ENCODE measurements at regions not wholly inside any gene's neighbourhood (a gene's known extent, or its start where the extent isn't known, plus 50 kb on each side); places are given as distances from the start of the nearest gene placed in this dataset.
"Not testable (repeated sequence)": the region's sequence is repeated elsewhere in the genome, so short reads cannot be mapped to it uniquely, and the experiment has no call there.

- 68 to 87% (median 77%) methylated on average over 1 of the region's 1 CpG for WGBS, 5 donors
- intact Hi-C loops (cut with DNase I; ENCODE audit: low total_unique reads), result no loop called here
- DNase-seq, result no peak
- H3K27ac ChIP-seq, result no peak overlapping the region
- no peak for TF ChIP-seq POLR2A (IDR thresholded peaks at IDR 0.05)
- TF ChIP-seq CTCF (IDR thresholded peaks at IDR 0.05 in 8 of 11, conservative IDR thresholded peaks at IDR 0.05 in 3 of 11), result no peak
- no peak for TF ChIP-seq POLR2AphosphoS5 (IDR thresholded peaks at IDR 0.05)
- no peaks in the 10 kb centered on the region for H3K36me3 ChIP-seq
- no peaks in the 10 kb centered on the region for H3K27me3 ChIP-seq (replicated peaks in 1 of 7)
- H3K4me3 ChIP-seq, result no peak overlapping the region
- peaks cover 0 to 30% (median 6%) of the 10 kb centered on the region in 8 donors for H3K9me3 ChIP-seq
- no peaks in the 10 kb centered on the region for H3K4me1 ChIP-seq
Measured at GRCh38 chr5:12566441-12566840, 662.2 kb upstream of the CTNND2 start.

GRCh38 chr5:12557012-12557411 is 652.8 kb upstream of the CTNND2 start:
- Histone ChIP-seq H3K27ac (no peak overlapping the region), H3K4me3 (no peak overlapping the region), H3K9me3 (peaks cover 0 to 7% (median 0%) of the 10 kb centered on the region in 8 donors), H3K4me1 (no peaks in the 10 kb centered on the region), H3K36me3 (no peaks in the 10 kb centered on the region), H3K27me3 (replicated peaks in 1 of 7) (no peaks in the 10 kb centered on the region)
- TF ChIP-seq CTCF (IDR thresholded peaks at IDR 0.05 in 8 of 11, conservative IDR thresholded peaks at IDR 0.05 in 3 of 11) (no peak), POLR2AphosphoS5 (IDR thresholded peaks at IDR 0.05) (no peak), POLR2A (IDR thresholded peaks at IDR 0.05) (no peak)
- intact Hi-C loops (cut with DNase I; ENCODE audit: low total_unique reads), result no loop called here
- WGBS, 5 donors, result 66 to 81% (median 75%) methylated on average over 2 of the region's 2 CpGs
- no peak for DNase-seq

- H3K27ac ChIP-seq, result no peak overlapping the region
- 92 to 100% (median 96%) methylated on average over 1 of the region's 1 CpG for WGBS, 5 donors
- no peaks in the 10 kb centered on the region for H3K4me1 ChIP-seq
- H3K4me3 ChIP-seq, result no peak overlapping the region
- TF ChIP-seq CTCF (IDR thresholded peaks at IDR 0.05 in 8 of 11, conservative IDR thresholded peaks at IDR 0.05 in 3 of 11) (no peak), POLR2AphosphoS5 (IDR thresholded peaks at IDR 0.05) (no peak), POLR2A (IDR thresholded peaks at IDR 0.05) (no peak)
- DNase-seq, result no peak
- H3K36me3 ChIP-seq, result no peaks in the 10 kb centered on the region
- intact Hi-C loops (cut with DNase I; ENCODE audit: low total_unique reads), result no loop called here
- H3K9me3 ChIP-seq, result peaks cover 0 to 6% (median 0%) of the 10 kb centered on the region in 8 donors
- H3K27me3 ChIP-seq (replicated peaks in 1 of 7), result no peaks in the 10 kb centered on the region
Measured at GRCh38 chr5:12526113-12526512, 621.9 kb upstream of the CTNND2 start.

- WGBS, 5 donors, result 68 to 83% (median 76%) methylated on average over 5 of the region's 5 CpGs
- DNase-seq, result no peak
- intact Hi-C loops (cut with DNase I; ENCODE audit: low total_unique reads), result no loop called here
- Histone ChIP-seq H3K9me3 (peaks cover 0 to 36% (median 14%) of the 10 kb centered on the region in 8 donors), H3K4me1 (no peaks in the 10 kb centered on the region), H3K27me3 (replicated peaks in 1 of 7) (no peaks in the 10 kb centered on the region), H3K27ac (no peak overlapping the region), H3K36me3 (no peaks in the 10 kb centered on the region), H3K4me3 (no peak overlapping the region)
- TF ChIP-seq POLR2A (IDR thresholded peaks at IDR 0.05) (no peak), CTCF (IDR thresholded peaks at IDR 0.05 in 8 of 11, conservative IDR thresholded peaks at IDR 0.05 in 3 of 11) (no peak), POLR2AphosphoS5 (IDR thresholded peaks at IDR 0.05) (no peak)
Measured at GRCh38 chr5:12522116-12522515, 617.9 kb upstream of the CTNND2 start.

- H3K4me3 ChIP-seq; intact Hi-C loops (cut with DNase I; ENCODE audit: low total_unique reads); H3K27ac ChIP-seq; H3K27me3 ChIP-seq (replicated peaks in 1 of 7); H3K36me3 ChIP-seq; DNase-seq; H3K4me1 ChIP-seq: not testable (repeated sequence)
- peaks cover 0 to 48% (median 27%) of the 10 kb centered on the region in 8 donors for H3K9me3 ChIP-seq
- 81 to 89% (median 86%) methylated on average over 1 of the region's 1 CpG for WGBS, 5 donors
Measured at GRCh38 chr5:12504983-12505382, 600.7 kb upstream of the CTNND2 start.
